Activated naive CD8-positive, alpha-beta T cell treated with anti-CD3 and anti-CD28 coated beads, Interleukin-2, amount 50 U/mL, for 24 hours (primary cell): ENCODE measurements at regions not wholly inside any gene's neighbourhood (a gene's known extent, or its start where the extent isn't known, plus 50 kb on each side); places are given as distances from the start of the nearest gene placed in this dataset.
"Not testable (repeated sequence)": the region's sequence is repeated elsewhere in the genome, so short reads cannot be mapped to it uniquely, and the experiment has no call there.

ENCODE experiments used
- ATAC-seq: fragments of 150-1000 bp; cut with Tn5 transposase; one replicate; pipeline ENCODE4 v1.10.0; 2021
- DNase-seq: peaks from one replicate; pipeline ENCODE4 v3.0.0; 2021
- H3K27ac Mint-ChIP-seq: one replicate; pipeline ENCODE4 v1.8.0; 2021; ENCODE audit warnings: mild to moderate bottlenecking, mixed read lengths
- H3K27me3 Mint-ChIP-seq: one replicate; pipeline ENCODE4 v1.8.0; 2021; ENCODE audit warnings: mixed read lengths
- H3K36me3 Mint-ChIP-seq: one replicate; pipeline ENCODE4 v1.8.0; 2021; ENCODE audit warnings: low read depth, mixed read lengths
- H3K4me1 Mint-ChIP-seq: one replicate; pipeline ENCODE4 v1.8.0; 2021; ENCODE audit warnings: mixed read lengths
- H3K4me3 Mint-ChIP-seq: one replicate; pipeline ENCODE4 v1.8.0; 2021; ENCODE audit warnings: mild to moderate bottlenecking, moderate library complexity, mixed read lengths
- H3K9me3 Mint-ChIP-seq: one replicate; pipeline ENCODE4 v1.8.0; 2021; ENCODE audit warnings: mixed read lengths

GRCh38 chr2:22930781-22931180 is 454.2 kb upstream of the KLHL29 start:
- no peak for ATAC-seq
- no peaks in the 10 kb centered on the region for H3K36me3 Mint-ChIP-seq
- no peaks in the 10 kb centered on the region for H3K9me3 Mint-ChIP-seq
- H3K4me3 Mint-ChIP-seq = no peak overlapping the region
- H3K27me3 Mint-ChIP-seq = peaks cover 7% of the 10 kb centered on the region
- no peak overlapping the region for H3K27ac Mint-ChIP-seq
- DNase-seq = no peak
- H3K4me1 Mint-ChIP-seq = no peaks in the 10 kb centered on the region

- Mint-ChIP-seq H3K27me3 (peaks cover 7% of the 10 kb centered on the region), H3K4me3 (no peak overlapping the region), H3K4me1 (no peaks in the 10 kb centered on the region), H3K27ac (no peak overlapping the region), H3K9me3 (no peaks in the 10 kb centered on the region), H3K36me3 (no peaks in the 10 kb centered on the region)
- no peak for ATAC-seq
- DNase-seq = no peak
These were observed 452.7 kb upstream of the KLHL29 start for GRCh38 chr2:22932288-22932687.

GRCh38 chr2:22934747-22935146 is 450.2 kb upstream of the KLHL29 start:
- Mint-ChIP-seq H3K27ac (no peak overlapping the region), H3K27me3 (peaks cover 7% of the 10 kb centered on the region), H3K9me3 (no peaks in the 10 kb centered on the region), H3K36me3 (no peaks in the 10 kb centered on the region), H3K4me3 (no peak overlapping the region), H3K4me1 (no peaks in the 10 kb centered on the region)
- ATAC-seq (no peak), DNase-seq (no peak)

- no peak overlapping the region for H3K27ac Mint-ChIP-seq
- DNase-seq = no peak
- no peaks in the 10 kb centered on the region for H3K27me3 Mint-ChIP-seq
- H3K4me1 Mint-ChIP-seq = no peaks in the 10 kb centered on the region
- no peaks in the 10 kb centered on the region for H3K9me3 Mint-ChIP-seq
- ATAC-seq = no peak
- H3K36me3 Mint-ChIP-seq = no peaks in the 10 kb centered on the region
- H3K4me3 Mint-ChIP-seq = no peak overlapping the region
These were observed 442.5 kb upstream of the KLHL29 start for GRCh38 chr2:22942441-22942840.

- DNase-seq (no peak), ATAC-seq (no peak)
- Mint-ChIP-seq H3K27me3 (no peaks in the 10 kb centered on the region), H3K4me1 (no peaks in the 10 kb centered on the region), H3K4me3 (no peak overlapping the region), H3K9me3 (no peaks in the 10 kb centered on the region), H3K27ac (no peak overlapping the region), H3K36me3 (no peaks in the 10 kb centered on the region)
These were observed 440.8 kb upstream of the KLHL29 start for GRCh38 chr2:22944143-22944542.

GRCh38 chr2:22946553-22946952 is 438.4 kb upstream of the KLHL29 start:
- no peaks in the 10 kb centered on the region for H3K4me1 Mint-ChIP-seq
- no peaks in the 10 kb centered on the region for H3K9me3 Mint-ChIP-seq
- no peak overlapping the region for H3K27ac Mint-ChIP-seq
- no peak overlapping the region for H3K4me3 Mint-ChIP-seq
- no peak for DNase-seq
- H3K36me3 Mint-ChIP-seq = no peaks in the 10 kb centered on the region
- H3K27me3 Mint-ChIP-seq = no peaks in the 10 kb centered on the region
- ATAC-seq = no peak

GRCh38 chr2:22947741-22948140 is 437.2 kb upstream of the KLHL29 start:
- Mint-ChIP-seq H3K9me3 (no peaks in the 10 kb centered on the region), H3K27ac (no peak overlapping the region), H3K27me3 (no peaks in the 10 kb centered on the region), H3K4me1 (no peaks in the 10 kb centered on the region), H3K36me3 (no peaks in the 10 kb centered on the region), H3K4me3 (no peak overlapping the region)
- DNase-seq (no peak), ATAC-seq (no peak)

- Mint-ChIP-seq H3K9me3 (no peaks in the 10 kb centered on the region), H3K4me1 (no peaks in the 10 kb centered on the region), H3K36me3 (no peaks in the 10 kb centered on the region), H3K4me3 (no peak overlapping the region), H3K27me3 (no peaks in the 10 kb centered on the region), H3K27ac (no peak overlapping the region)
- ATAC-seq (no peak), DNase-seq (no peak)
These were observed 434.5 kb upstream of the KLHL29 start for GRCh38 chr2:22950431-22950830.

- H3K9me3 Mint-ChIP-seq = no peaks in the 10 kb centered on the region
These were observed 432.2 kb upstream of the KLHL29 start for GRCh38 chr2:22952656-22953225.

GRCh38 chr2:22957446-22957845 is 427.5 kb upstream of the KLHL29 start:
- H3K4me1 Mint-ChIP-seq = no peaks in the 10 kb centered on the region
- DNase-seq (no peak), ATAC-seq (no peak)
- H3K36me3 Mint-ChIP-seq = no peaks in the 10 kb centered on the region
- H3K4me3 Mint-ChIP-seq = no peak overlapping the region
- no peak overlapping the region for H3K27ac Mint-ChIP-seq
- H3K9me3 Mint-ChIP-seq = no peaks in the 10 kb centered on the region
- no peaks in the 10 kb centered on the region for H3K27me3 Mint-ChIP-seq

More at GRCh38 chr2:22952656-22953225, 432.2 kb upstream of the KLHL29 start:
- Mint-ChIP-seq H3K36me3 (no peaks in the 10 kb centered on the region), H3K27ac (no peak overlapping the region), H3K27me3 (no peaks in the 10 kb centered on the region), H3K4me3 (no peak overlapping the region), H3K4me1 (no peaks in the 10 kb centered on the region)
- ATAC-seq = no peak
- no peak for DNase-seq

- H3K4me3 Mint-ChIP-seq = no peak overlapping the region
- no peak overlapping the region for H3K27ac Mint-ChIP-seq
- H3K4me1 Mint-ChIP-seq = no peaks in the 10 kb centered on the region
- no peaks in the 10 kb centered on the region for H3K9me3 Mint-ChIP-seq
- no peaks in the 10 kb centered on the region for H3K27me3 Mint-ChIP-seq
- no peak for DNase-seq
- no peak for ATAC-seq
- H3K36me3 Mint-ChIP-seq = no peaks in the 10 kb centered on the region
These were observed 426.7 kb upstream of the KLHL29 start for GRCh38 chr2:22958308-22958707.

GRCh38 chr2:22967756-22968155 is 417.2 kb upstream of the KLHL29 start:
- H3K27ac Mint-ChIP-seq = no peak overlapping the region
- DNase-seq (no peak), ATAC-seq (no peak)
- no peaks in the 10 kb centered on the region for H3K36me3 Mint-ChIP-seq
- peaks cover 3% of the 10 kb centered on the region for H3K9me3 Mint-ChIP-seq
- H3K27me3 Mint-ChIP-seq = peaks cover 3% of the 10 kb centered on the region
- H3K4me1 Mint-ChIP-seq = no peaks in the 10 kb centered on the region
- no peak overlapping the region for H3K4me3 Mint-ChIP-seq

GRCh38 chr2:22970284-22970975 is 414.5 kb upstream of the KLHL29 start:
- no peak for ATAC-seq
- DNase-seq = no peak
- no peak overlapping the region for H3K4me3 Mint-ChIP-seq
- H3K27ac Mint-ChIP-seq = no peak overlapping the region
- H3K4me1 Mint-ChIP-seq = no peaks in the 10 kb centered on the region
- peaks cover 3% of the 10 kb centered on the region for H3K27me3 Mint-ChIP-seq
- H3K36me3 Mint-ChIP-seq = no peaks in the 10 kb centered on the region
- peaks cover 3% of the 10 kb centered on the region for H3K9me3 Mint-ChIP-seq

- H3K4me1 Mint-ChIP-seq = no peaks in the 10 kb centered on the region
- ATAC-seq (no peak), DNase-seq (no peak)
- H3K9me3 Mint-ChIP-seq = peaks cover 3% of the 10 kb centered on the region
- H3K27ac Mint-ChIP-seq = no peak overlapping the region
- peaks cover 3% of the 10 kb centered on the region for H3K27me3 Mint-ChIP-seq
- no peaks in the 10 kb centered on the region for H3K36me3 Mint-ChIP-seq
- no peak overlapping the region for H3K4me3 Mint-ChIP-seq
These were observed 414.0 kb upstream of the KLHL29 start for GRCh38 chr2:22970991-22971390.

- no peaks in the 10 kb centered on the region for H3K36me3 Mint-ChIP-seq
- no peaks in the 10 kb centered on the region for H3K4me1 Mint-ChIP-seq
- H3K9me3 Mint-ChIP-seq = no peaks in the 10 kb centered on the region
- no peak overlapping the region for H3K4me3 Mint-ChIP-seq
- peaks cover 1% of the 10 kb centered on the region for H3K27me3 Mint-ChIP-seq
- DNase-seq (no peak), ATAC-seq (no peak)
- no peak overlapping the region for H3K27ac Mint-ChIP-seq
These were observed 403.2 kb upstream of the KLHL29 start for GRCh38 chr2:22981785-22982184.

- not testable (repeated sequence) for H3K4me3 Mint-ChIP-seq, H3K27ac Mint-ChIP-seq, H3K9me3 Mint-ChIP-seq, H3K36me3 Mint-ChIP-seq, ATAC-seq, H3K27me3 Mint-ChIP-seq, H3K4me1 Mint-ChIP-seq, DNase-seq
These were observed 400.8 kb upstream of the KLHL29 start for GRCh38 chr2:22984152-22984551.
